Stomach smooth muscle (tissue), 2 donors: ENCODE measurements at regions not wholly inside any gene's neighbourhood (a gene's known extent, or its start where the extent isn't known, plus 50 kb on each side); places are given as distances from the start of the nearest gene placed in this dataset.

Source experiments
- H3K27ac ChIP-seq: one replicate; pipeline ENCODE4 v1.7.0; 2013; ENCODE audit warnings: mild to moderate bottlenecking, low read length, inconsistent platforms
- H3K27me3 ChIP-seq, 2 donors: one replicate each; pipeline ENCODE4 v1.7.0; 2013; ENCODE audit warnings: low read length in 2 of 2; ENCODE audit not compliant: insufficient read depth in 2 of 2, control insufficient read depth in 1 of 2
- H3K36me3 ChIP-seq, 2 donors: one replicate each; pipeline ENCODE4 v1.7.0; 2013; ENCODE audit warnings: low read length in 2 of 2; ENCODE audit not compliant: control insufficient read depth in 2 of 2, insufficient read depth in 2 of 2
- H3K4me1 ChIP-seq: one replicate; pipeline ENCODE4 v1.7.0; 2013; ENCODE audit warnings: low read length; ENCODE audit not compliant: control insufficient read depth, insufficient read depth
- H3K4me3 ChIP-seq, 2 donors: one replicate each; pipeline ENCODE4 v1.7.0; 2013; ENCODE audit warnings: low read length in 2 of 2
- H3K9ac ChIP-seq, 2 donors: one replicate each; pipeline ENCODE4 v1.7.0; 2013; ENCODE audit warnings: low read length in 2 of 2, mild to moderate bottlenecking in 1 of 2
- H3K9me3 ChIP-seq, 2 donors: one replicate each; pipeline ENCODE4 v1.7.0; 2013; ENCODE audit warnings: low read length in 2 of 2; ENCODE audit not compliant: control insufficient read depth in 2 of 2
- donor health status: healthy.
- donor health status: Pancreatic carcinoma.

DNA sequence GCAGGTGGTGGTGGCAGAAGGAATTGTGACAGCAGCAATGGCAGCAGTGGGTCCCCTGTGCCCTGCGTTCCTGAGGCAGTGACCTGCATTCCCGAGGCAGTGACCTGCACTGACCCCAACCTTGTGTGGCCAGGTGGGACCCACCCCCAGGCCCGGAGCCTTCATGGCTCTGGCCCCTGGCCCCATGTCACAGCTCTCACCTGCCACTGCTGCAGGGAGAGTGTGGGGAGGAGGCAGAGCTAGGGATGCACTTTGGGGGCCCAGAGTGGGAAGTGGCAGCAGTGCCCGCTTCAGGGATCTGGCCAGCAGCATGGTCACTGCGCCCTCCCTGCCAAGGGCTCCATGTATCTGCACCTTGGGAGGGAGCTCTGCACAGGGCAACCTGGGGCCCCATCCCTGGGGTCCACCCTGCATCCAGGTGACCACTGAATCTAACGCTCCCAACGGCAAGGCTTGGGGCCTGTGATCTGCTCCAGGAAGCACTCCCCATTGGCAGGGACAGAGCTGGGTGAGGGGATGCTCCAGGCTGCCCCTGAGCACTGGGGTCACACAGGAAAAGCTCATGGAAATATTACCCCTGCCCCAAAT lies 618.6 kb downstream of the RWDD3 start:
- H3K4me3 ChIP-seq, result no peak overlapping the region
- H3K36me3 ChIP-seq, result no peaks in the 10 kb centered on the region
- no peaks in the 10 kb centered on the region for H3K9me3 ChIP-seq
- H3K27me3 ChIP-seq, result no peaks in the 10 kb centered on the region
- H3K4me1 ChIP-seq, result no peaks in the 10 kb centered on the region
- no peak overlapping the region for H3K9ac ChIP-seq
- H3K27ac ChIP-seq, result no peak overlapping the region

DNA sequence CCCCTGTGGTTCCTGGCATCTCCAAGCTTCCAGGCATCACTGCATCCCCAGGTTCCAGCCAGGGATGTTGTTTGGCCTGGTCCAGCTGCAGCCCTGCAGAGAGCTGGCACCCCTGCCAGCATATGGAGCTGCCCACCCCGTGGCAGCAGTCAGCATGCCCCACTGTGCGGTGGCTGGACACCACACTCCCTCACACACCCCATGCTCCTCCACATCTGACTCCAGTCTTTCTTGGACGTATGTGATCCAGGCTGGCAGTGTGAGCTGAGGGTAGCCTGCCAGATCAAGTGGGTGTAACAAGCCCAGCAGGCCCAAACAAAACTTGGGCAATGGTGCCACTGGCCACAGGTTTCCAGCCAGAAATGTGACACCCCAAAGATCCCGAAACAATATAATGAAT lies 620.4 kb downstream of the RWDD3 start:
- Histone ChIP-seq H3K27ac (no peak overlapping the region), H3K9ac (no peak overlapping the region), H3K36me3 (no peaks in the 10 kb centered on the region), H3K27me3 (no peaks in the 10 kb centered on the region), H3K4me1 (no peaks in the 10 kb centered on the region), H3K4me3 (no peak overlapping the region), H3K9me3 (no peaks in the 10 kb centered on the region)

DNA sequence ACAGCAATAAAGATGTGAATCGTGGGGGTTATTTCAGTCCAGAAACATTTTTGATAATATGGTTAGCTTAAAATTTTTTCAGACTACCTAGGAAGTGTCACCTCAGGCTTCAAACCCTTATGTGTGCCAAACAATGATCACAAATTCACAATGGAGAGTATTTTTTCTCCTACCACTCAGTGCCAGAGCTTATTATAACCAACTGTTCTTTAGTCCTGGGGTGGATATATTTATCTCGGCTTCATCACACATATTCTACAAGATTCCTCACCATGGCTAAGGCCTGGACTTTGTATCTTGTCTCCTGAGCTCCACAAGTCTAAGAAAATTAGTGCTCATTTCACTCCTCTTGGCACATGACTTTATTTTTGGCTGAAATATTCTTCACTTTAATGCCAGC lies 629.1 kb downstream of the RWDD3 start:
- no peaks in the 10 kb centered on the region for H3K36me3 ChIP-seq
- H3K4me3 ChIP-seq, result no peak overlapping the region
- no peaks in the 10 kb centered on the region for H3K9me3 ChIP-seq
- H3K4me1 ChIP-seq, result no peaks in the 10 kb centered on the region
- no peak overlapping the region for H3K27ac ChIP-seq
- H3K27me3 ChIP-seq, result no peaks in the 10 kb centered on the region
- H3K9ac ChIP-seq, result no peak overlapping the region

DNA sequence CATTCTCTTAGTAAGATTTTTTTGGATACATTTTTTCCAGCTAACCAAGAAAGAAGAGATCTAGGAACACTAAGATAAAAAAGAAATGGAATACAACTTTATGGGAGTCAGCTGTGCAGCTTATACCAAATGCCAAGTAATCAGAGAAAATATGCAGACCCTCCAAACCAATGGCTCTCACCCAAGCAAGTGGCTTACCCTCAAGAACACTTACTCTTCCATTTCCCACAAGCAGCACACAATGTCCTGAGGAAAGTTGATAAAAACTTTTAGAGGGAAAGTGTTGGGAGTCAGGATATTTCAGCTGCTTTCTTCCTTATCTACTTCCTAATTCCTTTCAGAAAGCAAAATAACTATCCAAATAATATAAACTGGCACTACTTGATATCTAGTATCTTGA lies 631.8 kb downstream of the RWDD3 start:
- Histone ChIP-seq H3K27ac (no peak overlapping the region), H3K4me3 (no peak overlapping the region), H3K9ac (no peak overlapping the region), H3K4me1 (no peaks in the 10 kb centered on the region), H3K9me3 (no peaks in the 10 kb centered on the region), H3K27me3 (no peaks in the 10 kb centered on the region), H3K36me3 (no peaks in the 10 kb centered on the region)

DNA sequence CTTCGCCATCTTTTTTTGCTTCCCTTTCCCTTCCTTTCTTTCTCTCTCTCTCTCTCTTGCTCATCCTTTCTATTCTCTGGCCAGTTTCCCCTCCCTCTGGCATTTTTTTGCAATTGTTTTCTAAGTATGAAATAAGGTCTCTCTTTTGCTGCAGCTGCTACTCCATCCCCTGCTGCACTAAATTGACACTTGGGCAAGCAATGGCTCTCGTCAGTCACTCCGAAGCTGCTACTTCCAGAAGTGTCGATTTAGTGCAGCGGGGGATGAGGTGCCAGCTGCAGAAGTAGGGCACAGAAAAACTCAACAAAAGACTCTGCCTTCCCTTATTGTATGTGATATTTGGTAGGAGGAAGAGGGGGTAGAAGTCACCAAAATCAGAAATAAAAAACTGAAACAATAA lies 642.3 kb downstream of the RWDD3 start:
- Histone ChIP-seq H3K9me3 (no peaks in the 10 kb centered on the region), H3K9ac (no peak overlapping the region), H3K27ac (no peak overlapping the region), H3K4me1 (no peaks in the 10 kb centered on the region), H3K27me3 (no peaks in the 10 kb centered on the region), H3K4me3 (no peak overlapping the region), H3K36me3 (no peaks in the 10 kb centered on the region)

DNA sequence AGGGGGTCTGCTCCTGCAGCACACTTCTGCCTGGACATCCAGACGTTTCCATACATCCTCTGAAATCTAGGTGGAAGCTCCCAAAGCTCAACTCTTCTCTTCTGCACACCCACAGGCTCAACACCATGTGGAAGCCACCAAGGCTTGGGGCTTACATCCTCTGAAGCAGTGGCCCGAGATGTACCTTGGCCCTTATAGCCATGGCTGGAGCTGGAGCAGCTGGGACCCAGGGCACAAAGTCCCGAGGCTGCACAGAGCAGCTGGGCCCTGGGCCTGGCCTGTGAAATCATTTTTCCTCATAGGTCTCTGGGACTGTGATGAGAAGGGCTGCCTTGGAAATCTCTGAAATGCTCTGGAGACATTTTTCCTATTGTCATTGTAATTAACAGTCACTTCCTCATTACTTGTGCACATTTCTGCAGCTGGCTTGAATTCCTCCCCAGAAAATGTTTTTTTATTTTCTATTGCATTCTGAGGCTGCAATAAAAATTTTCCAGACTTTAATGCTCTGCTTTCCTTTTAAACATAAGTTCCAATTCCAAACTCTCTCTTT lies 645.6 kb downstream of the RWDD3 start:
- H3K4me3 ChIP-seq, result no peak overlapping the region
- H3K9ac ChIP-seq, result no peak overlapping the region
- H3K36me3 ChIP-seq, result no peaks in the 10 kb centered on the region
- H3K27me3 ChIP-seq, result no peaks in the 10 kb centered on the region
- no peaks in the 10 kb centered on the region for H3K4me1 ChIP-seq
- no peak overlapping the region for H3K27ac ChIP-seq
- no peaks in the 10 kb centered on the region for H3K9me3 ChIP-seq

DNA sequence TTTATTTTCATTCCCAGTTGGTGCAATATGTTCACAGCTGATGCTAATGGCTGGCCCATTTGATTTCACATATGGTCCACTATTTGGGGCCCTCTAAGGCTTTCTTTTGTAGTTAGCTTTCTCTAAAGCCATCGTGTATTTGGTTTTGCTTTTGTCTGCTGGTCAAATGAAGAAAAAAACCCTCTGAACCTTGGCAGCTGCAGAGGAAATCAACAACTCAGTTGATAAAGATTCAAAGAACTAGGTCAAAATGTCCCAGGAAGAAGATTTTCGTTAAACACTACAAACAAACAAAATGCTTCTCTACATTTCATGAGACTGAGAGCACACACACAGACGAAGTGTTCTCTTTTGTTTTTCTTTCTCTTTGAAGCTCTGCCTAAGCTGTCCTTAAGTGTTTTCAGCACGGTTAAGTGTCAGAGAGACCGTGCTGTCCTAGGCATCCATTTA lies 655.0 kb downstream of the RWDD3 start:
- no peaks in the 10 kb centered on the region for H3K36me3 ChIP-seq
- peak overlapping the region in 1 of 2 donors; percentile 22 for H3K4me3 ChIP-seq
- no peak overlapping the region for H3K9ac ChIP-seq
- no peaks in the 10 kb centered on the region for H3K9me3 ChIP-seq
- no peaks in the 10 kb centered on the region for H3K4me1 ChIP-seq
- no peak overlapping the region for H3K27ac ChIP-seq
- no peaks in the 10 kb centered on the region for H3K27me3 ChIP-seq

DNA sequence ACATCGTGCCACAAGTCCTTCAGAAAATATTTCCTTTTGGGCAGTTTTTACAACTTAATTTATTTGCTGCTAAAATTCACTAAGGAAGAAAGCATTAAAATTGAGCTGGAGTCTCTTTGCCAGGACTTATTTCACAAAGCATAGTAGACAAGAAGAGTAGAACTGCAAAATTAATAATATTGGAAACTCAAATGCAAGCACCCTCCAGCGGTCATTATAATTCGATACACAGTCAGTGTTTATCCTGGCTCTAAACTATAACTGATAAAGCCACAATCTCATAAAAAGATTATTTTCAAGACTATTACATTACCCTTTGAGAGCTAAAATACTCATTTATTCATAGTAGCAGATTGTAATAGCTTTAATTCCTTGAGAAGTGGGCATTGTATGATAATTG lies 655.4 kb downstream of the RWDD3 start:
- Histone ChIP-seq H3K27ac (no peak overlapping the region), H3K36me3 (no peaks in the 10 kb centered on the region), H3K9ac (no peak overlapping the region), H3K27me3 (no peaks in the 10 kb centered on the region), H3K4me1 (no peaks in the 10 kb centered on the region), H3K9me3 (no peaks in the 10 kb centered on the region), H3K4me3 (peak overlapping the region in 1 of 2 donors; percentile 22)

DNA sequence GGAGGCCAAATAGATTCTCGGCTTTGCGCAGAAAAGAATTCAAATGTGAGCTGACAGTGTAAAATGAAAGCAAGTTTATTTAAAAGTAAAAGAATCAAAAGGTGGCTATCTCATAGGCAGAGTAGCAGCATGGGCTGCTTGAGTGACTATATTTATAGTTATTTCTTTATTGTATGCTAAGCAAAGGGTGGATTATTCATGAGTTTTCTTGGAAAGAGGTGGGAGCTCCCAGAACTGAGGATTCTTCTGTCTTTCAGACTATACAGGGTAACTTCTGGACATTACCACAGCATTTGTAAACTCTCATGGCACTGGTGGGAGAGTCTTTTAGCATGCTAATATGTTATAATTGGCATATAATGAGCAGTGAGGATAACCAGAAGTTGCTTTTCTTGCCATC lies 659.9 kb downstream of the RWDD3 start:
- H3K4me1 ChIP-seq, result no peaks in the 10 kb centered on the region
- H3K27ac ChIP-seq, result no peak overlapping the region
- no peaks in the 10 kb centered on the region for H3K9me3 ChIP-seq
- no peak overlapping the region for H3K9ac ChIP-seq
- H3K4me3 ChIP-seq, result no peak overlapping the region
- no peaks in the 10 kb centered on the region for H3K36me3 ChIP-seq
- no peaks in the 10 kb centered on the region for H3K27me3 ChIP-seq

DNA sequence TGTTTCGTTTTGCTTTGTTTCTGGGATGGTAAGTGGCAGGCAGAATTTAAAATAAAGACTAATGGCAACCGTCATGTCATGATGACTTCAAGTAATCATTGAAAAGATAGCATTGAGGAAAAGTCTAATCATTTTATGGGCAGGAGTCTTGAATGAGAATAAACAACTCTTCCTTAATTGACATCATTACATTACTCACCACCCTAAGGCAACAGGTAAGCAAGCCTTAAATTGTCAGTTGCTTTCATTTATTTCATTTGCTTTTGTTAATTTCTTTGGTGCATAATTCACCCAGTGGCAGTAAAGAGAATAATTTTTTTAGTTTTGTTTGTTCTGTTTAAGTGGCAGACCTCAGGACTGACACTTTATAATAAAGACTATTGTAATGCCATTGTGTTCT lies 669.0 kb downstream of the RWDD3 start:
- no peaks in the 10 kb centered on the region for H3K4me1 ChIP-seq
- H3K27me3 ChIP-seq, result no peaks in the 10 kb centered on the region
- no peak overlapping the region for H3K27ac ChIP-seq
- no peaks in the 10 kb centered on the region for H3K9me3 ChIP-seq
- H3K4me3 ChIP-seq, result no peak overlapping the region
- H3K36me3 ChIP-seq, result no peaks in the 10 kb centered on the region
- H3K9ac ChIP-seq, result no peak overlapping the region

DNA sequence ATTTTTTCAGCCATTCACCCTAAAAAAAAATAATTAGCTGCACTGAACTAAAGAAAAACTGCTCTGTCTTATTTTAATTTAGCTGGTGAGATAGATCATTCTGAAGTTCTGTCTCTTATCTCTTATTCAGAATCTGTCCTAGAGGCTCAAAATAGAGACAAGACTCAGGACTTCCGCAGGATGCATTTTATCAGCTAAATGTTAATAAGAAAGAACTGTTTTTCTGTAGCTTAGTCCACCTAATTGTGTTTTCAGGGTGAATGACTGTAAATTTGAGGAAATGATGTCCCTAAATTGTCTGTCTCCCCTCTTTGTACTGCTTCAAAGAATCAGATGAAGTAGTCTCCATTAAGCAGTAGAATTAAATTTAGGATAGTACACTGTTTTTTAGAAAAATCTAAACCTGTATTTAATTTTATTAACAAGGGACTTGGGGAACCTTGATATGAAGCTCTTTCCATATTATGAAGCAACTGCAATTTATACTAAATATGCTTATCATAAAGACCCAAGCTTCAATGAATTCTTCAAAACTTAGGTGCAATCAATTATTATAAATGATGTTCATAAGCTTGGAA lies 671.9 kb downstream of the RWDD3 start:
- H3K4me1 ChIP-seq, result no peaks in the 10 kb centered on the region
- H3K27ac ChIP-seq, result no peak overlapping the region
- H3K36me3 ChIP-seq, result no peaks in the 10 kb centered on the region
- no peaks in the 10 kb centered on the region for H3K27me3 ChIP-seq
- no peak overlapping the region for H3K4me3 ChIP-seq
- H3K9ac ChIP-seq, result no peak overlapping the region
- H3K9me3 ChIP-seq, result no peaks in the 10 kb centered on the region
